SK-N-MC (cell line): ENCODE measurements at regions not wholly inside any gene's neighbourhood (a gene's known extent, or its start where the extent isn't known, plus 50 kb on each side); places are given as distances from the start of the nearest gene placed in this dataset.

Source experiments
- DNase-seq: peaks from one replicate; pipeline ENCODE4 v3.0.0-alpha.2; 2011; ENCODE audit warnings: low read depth, low spot score
- H3K27ac ChIP-seq: fragments of 200-600 bp; sonication (generic); 2 replicates; pipeline ENCODE4 v1.5.1; 2016; ENCODE audit warnings: mixed run types
- H3K36me3 ChIP-seq: fragments of 200-600 bp; sonication (generic); 2 replicates; pipeline ENCODE4 v1.6.1; 2017; ENCODE audit warnings: antibody characterized with exemption, low read length, mixed read lengths; ENCODE audit not compliant: insufficient read depth
- H3K4me3 ChIP-seq: fragments of 200-600 bp; sonication (generic); 2 replicates; pipeline ENCODE4 v1.5.1; 2016
- H3K9ac ChIP-seq: fragments of 200-600 bp; sonication (generic); 2 replicates; pipeline ENCODE4 v1.8.0; 2017; ENCODE audit warnings: mixed run types, mixed read lengths; ENCODE audit not compliant: insufficient read length
- H3K9me3 ChIP-seq: fragments of 200-600 bp; sonication (generic); 2 replicates; pipeline ENCODE4 v1.6.1; 2017; ENCODE audit warnings: low read depth, mild to moderate bottlenecking, antibody characterized with exemption, low read length, moderate library complexity, mixed read lengths
- EZH2 ChIP-seq: fragments of 200-600 bp; sonication (generic); IDR thresholded peaks from one replicate; pipeline ENCODE4 v1.6.1; 2017; ENCODE audit warnings: antibody characterized with exemption
- FOXP2 ChIP-seq: optimal IDR thresholded peaks from 2 replicates; pipeline ENCODE3; 2011; ENCODE audit warnings: mild to moderate bottlenecking, moderate library complexity; ENCODE audit not compliant: insufficient read depth; ENCODE audit errors: extremely low read length, control extremely low read depth
- POLR2AphosphoS5 ChIP-seq: IDR thresholded peaks from 2 replicates; pipeline ENCODE4 v1.6.1; 2012; ENCODE audit warnings: mild to moderate bottlenecking, low read depth, low read length, borderline replicate concordance

DNA sequence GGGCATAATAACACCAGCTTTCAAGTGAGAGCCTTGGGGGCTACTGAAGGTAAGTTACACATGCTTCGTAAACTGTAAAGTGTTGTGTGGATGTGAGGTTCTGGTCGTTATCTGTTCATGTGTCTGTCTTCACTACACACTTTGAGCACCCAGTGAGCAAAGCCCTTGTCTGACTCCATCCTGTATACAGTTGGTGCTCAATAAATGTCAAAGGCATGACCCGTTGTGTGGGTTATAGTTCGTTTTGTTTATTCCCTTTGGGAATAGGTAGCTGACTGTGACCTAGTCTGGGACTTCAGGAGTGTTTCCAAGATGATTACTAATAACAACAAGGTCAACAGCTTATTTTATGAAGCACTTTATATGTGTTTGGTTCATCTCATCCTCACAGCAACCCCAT lies 146.9 kb downstream of the MIAT start:
- TF ChIP-seq EZH2: no peak
- no peak for TF ChIP-seq FOXP2
- TF ChIP-seq POLR2AphosphoS5: no peak
- no peak for DNase-seq
- no peaks in the 10 kb centered on the region for H3K36me3 ChIP-seq
- H3K9ac ChIP-seq: no peak overlapping the region
- no peak overlapping the region for H3K4me3 ChIP-seq
- H3K9me3 ChIP-seq: no peaks in the 10 kb centered on the region
- no peak overlapping the region for H3K27ac ChIP-seq

DNA sequence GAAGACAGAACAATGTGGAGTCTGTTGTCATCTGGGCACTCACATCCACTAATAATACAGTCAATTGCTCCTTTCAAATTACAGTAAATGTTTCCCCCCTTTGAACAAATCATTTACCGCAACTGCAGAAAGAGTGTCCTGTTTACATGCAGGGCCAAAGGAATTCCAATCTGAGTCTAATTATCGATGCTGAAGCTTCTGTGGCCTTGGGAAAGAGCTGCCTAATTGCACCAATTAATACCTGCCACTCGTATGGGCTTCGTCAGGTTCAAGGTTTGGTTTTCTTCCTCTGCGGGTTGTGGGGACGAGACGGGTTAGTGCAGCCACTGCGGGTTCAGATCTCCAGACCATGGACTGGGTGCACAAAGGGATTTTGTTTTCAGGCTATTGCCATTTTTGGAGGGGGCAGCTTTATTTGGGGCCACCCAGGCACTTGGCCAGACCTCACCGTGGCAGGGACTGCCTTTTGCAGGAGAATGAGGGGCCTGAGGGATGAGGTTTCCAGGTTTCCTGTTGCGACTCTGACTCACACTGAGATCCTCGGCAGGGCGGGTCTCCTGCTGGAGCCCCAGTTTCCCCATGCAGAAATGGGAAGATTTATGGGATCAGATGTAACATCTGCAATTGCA lies 147.6 kb downstream of the MIAT start:
- DNase-seq: no peak
- H3K4me3 ChIP-seq: no peak overlapping the region

DNA sequence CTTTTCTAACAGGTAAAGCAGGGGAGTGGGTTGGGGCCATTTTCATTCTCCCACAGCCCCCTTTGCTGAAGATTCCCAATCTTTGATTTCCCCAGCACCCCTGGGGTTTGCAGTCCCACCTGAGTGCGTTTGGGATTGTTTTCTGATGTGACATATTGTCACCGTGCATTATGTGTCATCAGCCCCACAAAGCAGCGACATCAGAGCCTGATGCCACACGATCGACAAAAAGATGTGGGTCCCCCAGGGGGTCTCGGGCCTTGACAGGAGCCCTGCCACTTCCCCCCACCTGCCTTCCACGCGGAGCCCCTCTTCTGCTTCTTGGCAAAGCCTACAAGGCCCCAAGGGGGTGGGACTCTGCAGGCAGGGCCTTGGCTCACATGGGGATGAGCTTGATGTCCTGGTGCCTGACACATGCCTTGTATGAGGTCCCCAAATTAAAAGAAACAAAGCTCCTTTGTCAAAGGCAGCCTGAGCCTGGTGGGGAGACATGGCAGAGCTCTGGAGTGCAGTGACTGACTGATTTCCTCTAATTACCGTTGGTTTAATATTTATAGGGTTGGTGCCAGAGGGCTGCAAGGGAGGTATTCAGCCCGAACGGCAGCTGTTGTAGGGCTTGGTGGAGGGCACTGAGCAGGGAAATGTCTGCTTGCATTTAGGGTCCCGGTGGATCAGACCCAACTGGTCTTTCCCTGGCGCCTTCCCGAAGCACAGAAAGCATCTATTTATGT lies 149.2 kb downstream of the MIAT start:
- no peak for DNase-seq
- Histone ChIP-seq H3K4me3 (no peak overlapping the region), H3K9ac (no peak overlapping the region), H3K9me3 (no peaks in the 10 kb centered on the region), H3K36me3 (no peaks in the 10 kb centered on the region), H3K27ac (no peak overlapping the region)
- TF ChIP-seq POLR2AphosphoS5: no peak
- no peak for TF ChIP-seq FOXP2
- TF ChIP-seq EZH2: no peak

More for the DNA sequence above, 147.6 kb downstream of the MIAT start:
- no peak overlapping the region for H3K9ac ChIP-seq
- H3K27ac ChIP-seq: no peak overlapping the region
- H3K36me3 ChIP-seq: no peaks in the 10 kb centered on the region
- no peaks in the 10 kb centered on the region for H3K9me3 ChIP-seq
- no peak for TF ChIP-seq FOXP2
- TF ChIP-seq POLR2AphosphoS5: no peak
- TF ChIP-seq EZH2: no peak

DNA sequence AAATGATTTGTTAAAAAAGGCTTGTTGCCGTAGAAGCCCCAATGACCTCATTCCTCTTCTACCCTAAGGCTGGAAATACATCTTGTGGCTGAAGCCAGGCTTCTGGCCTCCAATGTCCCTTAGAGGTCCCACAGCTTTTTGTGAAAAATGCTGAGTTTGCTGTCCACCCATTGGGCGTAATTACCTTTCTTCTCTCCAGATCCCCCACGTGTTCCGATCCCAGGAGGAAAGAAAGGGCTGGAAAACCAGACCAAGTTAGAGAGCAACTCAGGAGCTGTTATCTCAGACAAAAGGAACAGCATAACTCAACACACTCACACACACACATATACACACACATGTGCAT lies 154.2 kb downstream of the MIAT start:
- Histone ChIP-seq H3K27ac (no peak overlapping the region), H3K9me3 (no peaks in the 10 kb centered on the region), H3K4me3 (no peak overlapping the region), H3K9ac (no peak overlapping the region), H3K36me3 (no peaks in the 10 kb centered on the region)
- no peak for TF ChIP-seq POLR2AphosphoS5
- TF ChIP-seq EZH2: no peak
- no peak for TF ChIP-seq FOXP2
- no peak for DNase-seq

GRCh38 chr22:26812731-26813130 lies 155.3 kb downstream of the MIAT start:
- no peaks in the 10 kb centered on the region for H3K36me3 ChIP-seq
- H3K4me3 ChIP-seq: no peak overlapping the region
- no peak for DNase-seq

DNA sequence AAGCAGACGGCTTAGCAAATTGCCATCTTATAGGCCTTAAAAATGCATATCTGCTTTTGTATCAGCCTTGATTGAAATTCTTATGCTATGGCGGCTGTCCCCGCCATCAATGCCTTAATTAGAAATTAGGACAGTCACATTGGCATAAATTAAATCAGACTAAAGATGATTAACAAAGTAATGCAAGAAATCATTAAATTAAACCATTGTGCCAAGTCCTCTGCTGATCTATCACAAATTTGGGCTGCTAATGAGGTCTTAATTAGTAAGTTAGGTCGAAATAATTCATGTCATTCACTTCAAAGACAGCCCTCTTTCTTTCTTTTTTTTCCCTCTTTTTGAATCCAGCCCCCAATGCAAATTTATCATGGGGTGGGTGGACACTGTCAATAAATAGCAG lies 159.3 kb downstream of the MIAT start:
- H3K4me3 ChIP-seq: no peak overlapping the region
- no peak for TF ChIP-seq POLR2AphosphoS5
- no peak for TF ChIP-seq EZH2
- TF ChIP-seq FOXP2: no peak
- H3K36me3 ChIP-seq: no peaks in the 10 kb centered on the region
- no peak for DNase-seq
- H3K9me3 ChIP-seq: no peaks in the 10 kb centered on the region
- H3K9ac ChIP-seq: no peak overlapping the region
- H3K27ac ChIP-seq: no peak overlapping the region

More at GRCh38 chr22:26812731-26813130, 155.3 kb downstream of the MIAT start:
- Histone ChIP-seq H3K9me3 (no peaks in the 10 kb centered on the region), H3K27ac (no peak overlapping the region), H3K9ac (no peak overlapping the region)
- no peak for TF ChIP-seq EZH2
- TF ChIP-seq FOXP2: no peak
- no peak for TF ChIP-seq POLR2AphosphoS5

DNA sequence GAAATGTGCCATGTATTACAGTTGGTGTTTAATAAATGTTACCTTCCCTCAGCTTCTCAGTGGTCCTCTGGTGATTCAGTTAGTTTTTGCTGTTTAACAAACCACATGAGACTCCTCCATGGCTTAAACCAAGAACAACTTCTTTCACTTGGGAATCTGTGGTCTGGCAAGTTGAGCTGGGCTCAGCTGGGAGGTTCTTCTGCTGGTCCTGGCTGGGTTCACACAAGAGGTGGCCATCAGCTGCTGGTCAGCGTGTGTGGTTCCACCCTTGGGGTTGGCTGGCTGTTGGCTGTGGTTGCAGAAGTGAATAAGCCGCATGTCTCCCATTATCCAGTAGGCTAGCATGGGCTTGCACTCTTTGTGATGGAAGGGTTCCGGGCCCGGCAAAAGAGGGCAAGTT lies 160.5 kb downstream of the MIAT start:
- no peak overlapping the region for H3K27ac ChIP-seq
- no peak overlapping the region for H3K4me3 ChIP-seq
- no peaks in the 10 kb centered on the region for H3K9me3 ChIP-seq
- H3K9ac ChIP-seq: no peak overlapping the region
- H3K36me3 ChIP-seq: no peaks in the 10 kb centered on the region
- TF ChIP-seq EZH2 (no peak), FOXP2 (no peak), POLR2AphosphoS5 (no peak)
- DNase-seq: no peak

DNA sequence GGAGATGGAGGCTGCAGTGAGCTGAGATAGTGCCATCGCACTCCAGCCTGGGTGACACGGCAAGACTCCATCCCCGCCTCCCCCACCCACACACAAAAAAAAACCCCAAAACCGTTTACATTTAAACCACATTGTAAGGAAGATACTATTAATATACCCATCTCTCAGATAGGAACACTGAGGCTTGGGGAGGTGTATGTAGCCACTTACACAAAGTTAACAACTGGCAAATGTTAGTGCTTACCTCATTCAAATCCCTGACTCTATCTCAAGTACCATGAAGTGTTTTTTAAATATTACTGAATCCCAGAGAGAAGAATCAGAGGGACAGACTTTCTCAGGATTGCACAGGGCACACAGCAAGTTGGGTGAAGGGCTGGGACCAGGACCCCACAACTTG lies 164.5 kb downstream of the MIAT start:
- Histone ChIP-seq H3K9ac (no peak overlapping the region), H3K27ac (no peak overlapping the region), H3K36me3 (no peaks in the 10 kb centered on the region), H3K9me3 (no peaks in the 10 kb centered on the region), H3K4me3 (no peak overlapping the region)
- TF ChIP-seq EZH2 (no peak), FOXP2 (no peak), POLR2AphosphoS5 (no peak)
- DNase-seq: no peak
